Keratinocyte (primary cell): ENCODE measurements at regions not wholly inside any gene's neighbourhood (a gene's known extent, or its start where the extent isn't known, plus 50 kb on each side); places are given as distances from the start of the nearest gene placed in this dataset.

Source experiments
- CTCF ChIP-seq, 3 experiments: IDR thresholded peaks in 1 of 3; conservative IDR thresholded peaks in 1 of 3; optimal IDR thresholded peaks in 1 of 3; 2 replicates in 2 of 3; 3 replicates in 1 of 3; pipeline versions ENCODE3 to v1.5.1; 2011; ENCODE audit warnings: low read length in 3 of 3, mild to moderate bottlenecking in 3 of 3, moderate library complexity in 2 of 3, control low read depth in 1 of 3, inconsistent platforms in 1 of 3; ENCODE audit not compliant: insufficient read depth in 2 of 3; ENCODE audit errors: extremely low read depth in 1 of 3
- EZH2 ChIP-seq: IDR thresholded peaks from one replicate; pipeline ENCODE4 v1.6.1; 2012; ENCODE audit warnings: inconsistent platforms, mild to moderate bottlenecking, low read length, moderate library complexity

GRCh38 chr4:57504797-57505530 is 394.8 kb upstream of the IGFBP7 start:
- no peak for TF ChIP-seq CTCF (optimal IDR thresholded peaks at IDR 0.05 in 1 of 3, IDR thresholded peaks at IDR 0.05 in 1 of 3, conservative IDR thresholded peaks at IDR 0.05 in 1 of 3; ENCODE audit: extremely low read depth in 1 of 3, insufficient read depth in 2 of 3, low read length in 3 of 3)
- no peak for TF ChIP-seq EZH2
